GF-D8 (cell line): ENCODE measurements at regions not wholly inside any gene's neighbourhood (a gene's known extent, or its start where the extent isn't known, plus 50 kb on each side); places are given as distances from the start of the nearest gene placed in this dataset.
"Not testable (repeated sequence)": the region's sequence is repeated elsewhere in the genome, so short reads cannot be mapped to it uniquely, and the experiment has no call there.

Source experiments
- DNase-seq: peaks from one replicate; lab custom pipeline; 2025; lab: John Stamatoyannopoulos, UW

DNA sequence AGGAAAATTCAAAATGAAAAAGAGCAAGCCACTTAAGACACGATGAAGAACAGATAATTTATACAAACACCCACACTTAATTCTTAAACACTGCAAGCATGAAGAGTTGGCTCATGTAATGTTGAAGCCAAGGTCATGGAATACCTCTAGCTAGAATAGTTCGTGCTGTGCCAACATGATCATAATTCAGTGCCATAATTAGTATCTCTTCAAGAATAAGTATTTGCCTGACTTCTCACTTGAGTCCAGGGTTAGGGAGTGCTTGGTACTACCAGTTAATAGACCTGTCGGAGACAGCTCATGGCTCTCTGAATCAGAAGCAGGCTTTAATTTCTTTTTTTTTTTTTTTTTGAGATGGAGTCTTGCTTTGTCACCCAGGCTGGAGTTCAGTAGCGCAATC, 206.3 kb downstream of the UNC5CL start:
- no peak for DNase-seq

DNA sequence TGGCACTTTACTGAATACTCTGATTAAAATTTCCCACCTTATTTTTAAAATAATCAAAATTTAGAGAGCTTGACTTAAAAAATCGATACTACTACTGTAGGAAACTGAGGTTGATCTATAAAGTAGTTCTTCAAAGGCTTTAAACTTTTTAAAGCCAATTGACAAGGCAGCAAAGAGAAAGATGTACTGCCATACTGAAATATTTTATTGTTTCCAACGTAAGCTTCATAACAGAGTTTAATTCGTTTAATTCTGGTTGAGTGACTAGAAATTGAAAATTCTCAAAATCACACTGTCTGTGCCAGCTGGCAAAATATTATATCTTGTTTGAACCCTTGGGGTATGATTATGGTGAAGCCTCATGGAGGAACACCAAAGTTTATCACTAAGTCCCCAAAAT, 207.6 kb downstream of the UNC5CL start:
- DNase-seq: no peak

DNA sequence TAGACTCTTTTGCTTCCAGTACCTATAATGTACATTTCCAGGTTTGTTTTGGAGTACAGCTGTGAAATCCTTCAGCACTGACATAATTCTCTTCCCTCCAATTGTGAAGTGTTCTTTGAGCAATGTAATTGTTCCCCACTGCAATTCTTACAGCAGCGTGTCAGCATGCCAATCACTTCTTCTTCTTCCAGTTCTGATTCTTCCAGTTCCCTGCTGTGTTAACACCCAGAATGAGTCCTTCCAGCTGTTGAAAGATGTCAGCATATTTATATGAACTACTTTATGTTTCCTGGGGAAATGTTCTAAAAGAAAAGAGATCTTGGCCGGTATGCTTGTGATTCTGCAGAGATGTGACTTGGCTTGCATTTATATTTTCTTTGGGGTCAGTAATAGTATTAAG, 213.9 kb downstream of the UNC5CL start:
- DNase-seq: no peak

DNA sequence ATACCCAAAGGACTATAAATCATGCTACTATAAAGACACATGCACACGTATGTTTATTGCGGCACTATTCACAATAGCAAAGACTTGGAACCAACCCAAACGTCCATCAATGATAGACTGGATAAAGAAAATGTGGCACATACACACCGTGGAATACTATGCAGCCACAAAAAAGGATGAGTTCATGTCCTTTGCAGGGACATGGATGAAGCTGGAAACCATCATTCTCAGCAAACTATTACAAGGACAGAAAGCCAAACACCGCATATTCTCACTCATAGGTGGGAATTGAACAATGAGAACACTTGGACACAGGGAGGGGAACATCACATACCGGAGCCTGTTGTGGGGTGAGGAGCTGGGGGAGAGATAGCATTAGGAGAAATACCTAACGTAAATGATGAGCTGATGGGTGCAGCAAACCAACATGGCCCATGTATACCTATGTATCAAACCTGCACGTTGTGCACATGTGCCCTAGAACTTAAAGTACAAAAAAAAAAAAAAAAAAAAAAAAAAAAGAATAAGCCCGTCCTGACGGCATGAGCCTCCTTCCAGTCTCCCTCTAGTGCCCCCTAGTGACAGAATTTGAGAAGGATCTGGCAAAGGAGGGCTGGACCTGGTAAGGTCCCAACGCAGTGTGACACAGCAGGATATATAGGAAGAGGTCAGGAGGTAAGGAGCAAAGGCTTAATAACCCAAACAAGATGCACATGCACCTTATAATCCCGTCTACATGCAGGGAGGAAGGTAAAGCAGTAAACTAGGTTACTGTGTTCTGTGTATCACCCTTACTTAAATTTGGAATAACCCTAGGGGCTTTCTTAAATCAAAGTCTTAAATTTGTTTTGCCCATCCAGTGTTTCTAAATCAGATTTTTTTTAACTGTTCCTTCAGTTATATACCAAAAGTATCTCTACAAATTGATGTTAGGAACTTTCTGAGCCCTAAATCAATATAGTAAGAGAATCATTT, 214.8 kb downstream of the UNC5CL start:
- not testable (repeated sequence) for DNase-seq

DNA sequence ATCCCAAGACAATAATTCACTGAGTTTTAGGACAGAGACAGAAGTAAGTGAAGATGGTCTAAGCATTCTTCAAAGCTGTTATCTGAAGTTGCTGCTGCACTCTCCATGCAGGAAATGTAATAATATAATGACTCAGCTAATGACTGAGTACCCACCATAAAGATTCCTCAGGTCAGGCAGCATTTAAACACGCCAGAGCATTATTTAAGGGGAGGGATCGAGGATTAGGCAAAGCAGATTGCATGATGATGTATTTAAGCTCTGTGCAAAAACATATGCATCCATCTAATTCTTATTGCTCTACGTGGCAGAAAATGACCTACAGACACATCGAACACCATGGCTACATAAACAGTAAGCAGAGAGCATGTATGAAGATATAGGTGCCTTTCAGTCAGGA, 216.4 kb downstream of the UNC5CL start:
- no peak for DNase-seq

DNA sequence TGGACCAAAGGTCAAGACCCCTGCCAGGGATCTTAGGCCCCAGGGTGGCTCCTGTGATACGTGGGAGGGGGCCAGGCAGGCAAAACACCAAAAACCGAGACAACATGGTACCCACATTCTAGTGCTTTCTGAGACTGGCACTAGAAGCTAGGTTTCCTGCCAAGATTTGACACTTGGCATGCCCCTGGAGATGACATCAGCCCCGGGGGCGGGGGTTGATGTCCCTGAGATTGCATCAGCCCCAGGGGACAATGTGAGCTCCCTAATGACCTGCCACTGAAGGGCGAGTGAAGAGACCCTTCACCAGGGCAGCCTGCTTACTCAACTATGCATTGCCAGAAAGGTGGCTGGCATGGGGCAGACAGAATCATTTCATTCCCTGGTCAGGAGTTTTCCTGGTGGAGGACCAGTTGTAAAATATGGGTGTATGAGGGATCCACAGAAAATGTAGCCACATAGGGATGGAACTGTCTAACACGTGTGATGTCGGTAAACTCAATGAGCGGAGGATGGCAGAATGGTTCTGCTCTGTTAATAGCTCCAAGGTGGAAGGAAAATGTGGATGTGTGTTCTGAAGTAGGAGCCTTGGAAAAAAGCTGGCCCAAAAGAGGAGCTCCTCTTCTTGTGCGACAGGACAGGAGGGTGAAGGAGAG, 219.7 kb downstream of the UNC5CL start:
- no peak for DNase-seq

DNA sequence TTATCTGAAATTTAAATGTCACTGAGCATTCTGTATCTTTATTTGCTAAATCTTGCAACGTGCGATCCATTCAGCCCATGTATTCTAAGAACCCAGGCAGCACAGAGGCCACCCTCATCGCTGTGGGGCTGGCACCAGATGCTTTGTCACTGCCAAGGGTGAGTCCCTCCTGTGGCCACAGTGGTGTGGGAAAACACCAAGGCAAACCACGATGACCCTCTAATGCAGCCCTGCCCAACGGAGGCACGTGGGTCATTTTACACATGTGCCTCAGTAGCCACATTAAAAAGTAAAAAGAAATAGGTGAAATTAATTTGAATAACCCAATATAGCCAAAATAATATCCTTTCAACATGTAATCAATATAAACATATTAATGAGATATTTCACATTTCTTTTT, 221.7 kb downstream of the UNC5CL start:
- no peak for DNase-seq

DNA sequence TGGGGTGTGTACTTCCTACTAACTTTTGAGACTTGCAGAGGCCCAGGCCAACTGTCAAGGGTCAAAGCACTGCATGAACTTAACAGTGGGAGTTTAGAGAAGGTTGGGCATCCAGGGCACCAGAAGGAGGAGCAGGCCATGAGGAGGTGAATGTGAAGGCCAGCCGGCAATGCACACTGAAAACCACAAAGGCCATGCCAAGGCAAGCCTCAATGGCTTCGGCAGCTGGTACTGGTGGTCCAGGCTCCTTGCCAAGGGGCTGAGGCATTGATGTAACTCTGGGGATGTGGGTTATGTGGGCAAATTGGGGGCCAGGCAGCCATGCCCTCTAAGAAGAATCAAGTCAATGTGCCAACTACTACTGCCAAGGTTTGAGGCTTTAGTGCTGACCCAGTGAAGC, 222.4 kb downstream of the UNC5CL start:
- DNase-seq: no peak

DNA sequence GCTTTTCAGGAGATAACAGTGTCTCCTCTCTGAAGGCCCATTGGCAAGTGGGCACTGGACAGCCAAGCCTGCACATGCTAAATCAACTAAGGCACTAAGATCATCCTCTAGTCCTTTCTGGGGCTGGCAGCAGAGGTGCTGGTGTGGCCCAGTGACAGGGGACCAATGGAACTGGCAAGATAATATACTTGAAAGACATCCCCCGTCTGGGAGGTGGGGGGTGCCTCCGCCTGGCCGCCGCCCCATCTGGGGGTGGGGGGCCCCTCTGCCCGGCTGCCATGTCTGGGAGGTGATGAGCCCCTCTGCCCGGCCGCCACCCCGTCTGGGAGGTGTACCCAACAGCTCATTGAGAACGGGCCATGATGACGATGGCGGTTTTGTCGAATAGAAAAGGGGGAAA, 223.3 kb downstream of the UNC5CL start:
- no peak for DNase-seq

DNA sequence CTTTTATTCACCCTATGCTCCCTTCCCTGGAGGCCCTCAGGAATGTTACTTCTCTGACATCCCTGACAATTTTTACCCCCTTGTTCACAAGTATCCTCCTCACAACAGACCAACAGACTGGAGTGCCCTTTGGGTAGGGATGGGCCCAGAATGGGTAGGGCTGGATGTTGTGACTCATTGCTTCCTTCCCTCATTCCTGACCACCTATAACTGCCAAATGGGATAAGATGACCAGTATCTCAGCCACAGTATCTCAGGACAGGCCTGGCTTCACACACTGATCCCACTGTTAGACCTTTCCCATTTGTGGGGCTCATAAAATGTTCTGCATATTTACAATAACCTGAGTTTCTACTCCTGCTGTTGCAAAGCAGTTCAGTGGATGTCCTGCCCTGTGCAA, 223.0 kb upstream of the LRFN2 start:
- no peak for DNase-seq

DNA sequence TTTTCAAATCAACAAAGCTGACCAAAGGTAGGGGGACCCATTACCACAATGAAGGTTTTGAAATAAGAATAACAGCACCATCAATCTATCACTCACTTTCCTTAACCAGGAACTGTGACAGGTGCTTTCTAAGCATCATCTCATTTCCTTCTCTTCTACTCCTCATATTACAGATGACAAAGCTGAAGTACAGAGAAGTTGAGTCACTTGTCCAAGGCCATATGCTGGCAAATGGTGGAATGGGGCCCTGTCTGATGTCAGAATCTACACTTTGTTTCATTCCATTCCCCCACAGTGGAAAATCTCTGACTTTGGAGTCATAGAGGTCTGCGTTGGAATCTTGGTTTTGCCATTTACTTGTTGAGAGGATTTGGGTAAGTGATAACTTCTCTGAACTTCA, 222.5 kb upstream of the LRFN2 start:
- DNase-seq: no peak

DNA sequence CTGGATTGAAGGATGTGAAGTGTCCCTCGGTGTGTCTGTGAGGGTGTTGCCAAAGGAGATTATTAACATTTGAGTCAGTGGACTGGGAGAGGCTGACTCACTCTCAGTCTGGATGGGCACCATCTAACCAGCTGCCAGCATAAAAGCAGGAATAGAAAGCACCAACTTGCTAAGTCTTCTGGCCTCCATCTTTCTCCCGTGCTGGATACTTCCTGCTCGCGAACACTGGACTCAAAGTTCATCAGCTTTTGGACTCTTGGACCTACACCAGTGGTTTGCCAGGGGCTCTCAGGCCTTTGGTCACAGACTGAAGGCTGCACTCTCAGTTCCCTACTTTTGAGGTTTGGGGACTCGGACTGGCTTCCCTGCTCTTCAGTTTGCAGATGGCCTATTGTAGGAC, 220.3 kb upstream of the LRFN2 start:
- no peak for DNase-seq

DNA sequence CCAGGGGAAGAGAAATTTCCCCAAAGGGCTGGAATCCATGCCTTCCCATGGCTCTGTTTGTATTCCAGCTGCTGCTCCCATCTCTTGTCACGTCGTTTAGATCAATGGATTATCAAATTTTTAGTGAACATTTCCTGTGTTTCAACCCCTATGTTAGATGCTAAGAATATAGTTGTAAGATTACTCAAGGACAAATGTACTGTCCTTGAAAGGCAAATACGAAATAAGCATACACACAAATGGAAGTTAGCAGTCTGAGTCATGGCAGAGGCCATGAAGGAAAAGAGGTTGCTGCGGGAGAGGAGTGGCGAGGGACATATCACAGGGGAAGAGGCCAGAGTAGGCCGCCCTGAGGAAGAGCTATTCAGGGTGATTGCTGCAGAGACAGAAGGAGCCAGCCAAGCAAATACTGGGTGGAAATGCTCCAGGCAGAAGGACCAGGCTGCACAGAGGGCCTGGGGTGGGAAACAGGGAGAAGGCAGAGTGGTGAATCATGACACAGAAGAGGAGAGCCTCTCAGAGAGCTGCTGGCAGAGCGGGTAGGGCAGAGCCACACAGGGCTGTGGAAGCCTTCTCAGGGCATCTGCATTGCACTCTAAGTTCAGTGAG, 219.2 kb upstream of the LRFN2 start:
- no peak for DNase-seq

DNA sequence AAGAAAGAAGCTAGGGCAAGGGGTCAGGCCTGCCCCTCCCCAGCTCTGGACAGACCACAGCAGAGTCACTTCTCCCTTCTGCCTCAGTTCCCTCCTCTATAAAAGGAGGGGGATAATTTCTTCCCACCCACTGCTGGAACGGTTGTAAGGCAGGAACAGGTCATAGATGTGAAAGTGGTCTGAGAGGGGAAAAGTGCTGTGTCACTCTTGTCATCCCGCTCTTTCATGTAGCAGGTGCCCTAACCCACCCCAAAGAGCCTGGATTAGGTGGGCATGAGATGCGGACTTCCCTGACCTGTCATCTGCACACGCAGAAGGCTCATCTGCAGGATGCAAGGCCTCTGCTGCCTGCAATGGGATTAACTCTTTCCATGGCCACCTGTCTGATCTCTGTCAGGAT, 218.2 kb upstream of the LRFN2 start:
- no peak for DNase-seq

DNA sequence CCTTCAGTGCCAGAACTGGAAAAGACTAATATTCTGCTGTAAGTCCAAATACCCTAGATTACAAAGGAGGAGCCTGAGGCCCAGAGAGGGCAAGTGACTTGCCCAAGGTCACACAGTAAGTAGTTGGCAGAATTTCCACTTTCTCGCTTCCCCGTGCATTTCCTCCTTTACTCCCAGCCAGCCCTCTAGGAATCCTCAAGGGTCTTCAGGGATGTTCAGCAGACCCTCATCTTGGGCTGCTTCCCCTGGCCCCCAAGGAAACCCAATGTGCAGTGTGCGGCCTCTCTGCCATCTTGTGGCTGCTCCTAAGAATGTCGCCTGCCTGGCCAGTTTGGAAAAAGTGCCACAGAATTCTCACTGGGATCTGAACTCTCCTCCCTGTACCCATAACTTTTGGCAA, 217.7 kb upstream of the LRFN2 start:
- no peak for DNase-seq

DNA sequence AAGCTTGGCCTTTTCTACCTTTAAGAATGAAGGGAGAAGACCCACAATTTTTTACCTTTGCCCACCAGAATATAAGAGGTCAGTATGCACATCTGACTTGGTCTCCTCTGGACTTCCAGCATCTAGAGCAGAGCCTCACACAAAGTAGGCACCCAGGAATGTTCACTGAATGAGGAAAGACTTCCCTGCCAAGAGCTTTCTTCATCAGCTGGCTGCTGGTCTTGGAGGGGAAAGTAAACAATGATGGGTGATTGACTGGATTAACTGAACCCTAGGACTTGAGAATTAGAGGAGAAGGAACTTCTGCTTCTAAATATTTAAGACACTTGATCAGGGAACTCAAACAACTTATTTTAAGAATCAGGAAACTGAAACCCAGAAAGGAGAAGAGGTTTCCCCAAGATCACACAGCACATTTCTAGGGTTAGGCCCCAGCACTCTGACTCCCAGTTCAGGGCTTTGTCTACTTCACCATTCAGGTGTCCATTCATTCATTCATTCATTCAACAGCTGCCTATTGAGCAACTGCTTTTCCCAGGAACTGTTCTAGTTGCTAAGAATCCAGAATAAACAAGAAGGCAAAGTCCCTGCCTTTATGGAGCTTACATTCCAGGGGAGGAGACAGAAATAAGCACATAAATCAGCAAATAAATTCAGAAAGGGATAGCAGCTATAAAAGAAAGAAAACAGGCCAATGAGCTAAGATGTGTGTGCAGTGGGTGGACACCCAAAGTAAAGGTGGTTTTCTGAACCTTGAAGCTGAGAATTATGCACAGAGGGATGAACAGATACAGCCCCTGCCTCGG, 216.9 kb upstream of the LRFN2 start:
- no peak for DNase-seq

DNA sequence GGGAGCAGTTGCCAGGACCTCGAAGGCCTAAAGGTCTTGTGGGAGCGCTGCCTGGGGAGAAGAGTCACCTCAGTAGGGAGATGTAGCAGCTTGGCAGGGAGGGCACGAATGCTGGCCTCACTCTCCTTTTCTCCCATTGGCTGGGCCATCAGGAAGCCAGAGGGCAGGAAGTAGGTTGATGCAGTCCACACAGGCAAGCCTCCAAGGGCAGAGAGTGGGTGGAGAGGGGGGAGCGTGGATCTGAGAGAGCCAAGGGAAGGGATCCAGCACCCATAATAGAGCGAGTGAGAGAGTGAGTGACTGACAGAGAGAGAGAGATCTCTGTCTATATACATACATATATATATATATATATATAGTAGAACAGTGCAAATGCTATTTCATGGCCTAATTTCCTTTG, 215.3 kb upstream of the LRFN2 start:
- no peak for DNase-seq

DNA sequence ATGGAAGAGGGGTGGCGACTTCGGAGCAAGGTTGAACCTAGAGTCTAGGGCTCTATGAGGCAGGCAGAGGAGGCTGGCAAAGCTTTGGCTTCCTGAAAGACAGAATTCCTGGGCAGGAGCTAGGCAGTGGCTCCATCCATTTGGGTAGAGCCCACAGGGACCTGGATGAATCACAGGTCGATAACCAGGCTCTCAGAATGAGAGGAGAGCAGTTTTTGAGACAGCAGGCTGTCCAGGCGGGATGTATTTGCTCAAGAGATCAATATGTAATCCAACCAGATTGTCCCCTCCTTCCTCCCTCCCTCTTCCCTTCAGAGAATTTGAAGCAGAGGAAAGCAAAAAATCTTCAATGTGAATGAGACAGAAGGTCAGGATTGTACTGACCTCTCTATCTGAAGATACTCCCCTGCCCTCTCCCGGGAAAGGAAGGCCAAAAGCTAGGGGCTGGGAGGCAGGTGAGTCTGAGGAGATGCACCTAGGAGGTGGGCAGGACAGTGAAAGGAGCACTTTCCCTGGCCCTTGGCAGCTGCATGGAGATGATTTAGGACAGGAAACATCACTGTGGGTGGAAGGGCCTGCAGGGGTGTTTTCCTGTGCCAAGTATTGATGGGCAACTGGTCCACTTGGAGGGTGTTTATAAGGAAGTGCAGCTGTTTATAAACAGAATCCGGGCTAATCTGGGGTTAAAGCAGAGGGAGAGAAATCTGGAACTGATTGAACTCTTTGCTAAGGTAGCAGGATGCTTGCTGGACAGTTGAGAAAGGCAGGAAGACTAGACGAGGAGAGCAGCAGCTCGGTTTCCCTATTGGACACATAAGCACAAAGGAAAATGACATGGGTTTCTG, 212.4 kb upstream of the LRFN2 start:
- DNase-seq: no peak

DNA sequence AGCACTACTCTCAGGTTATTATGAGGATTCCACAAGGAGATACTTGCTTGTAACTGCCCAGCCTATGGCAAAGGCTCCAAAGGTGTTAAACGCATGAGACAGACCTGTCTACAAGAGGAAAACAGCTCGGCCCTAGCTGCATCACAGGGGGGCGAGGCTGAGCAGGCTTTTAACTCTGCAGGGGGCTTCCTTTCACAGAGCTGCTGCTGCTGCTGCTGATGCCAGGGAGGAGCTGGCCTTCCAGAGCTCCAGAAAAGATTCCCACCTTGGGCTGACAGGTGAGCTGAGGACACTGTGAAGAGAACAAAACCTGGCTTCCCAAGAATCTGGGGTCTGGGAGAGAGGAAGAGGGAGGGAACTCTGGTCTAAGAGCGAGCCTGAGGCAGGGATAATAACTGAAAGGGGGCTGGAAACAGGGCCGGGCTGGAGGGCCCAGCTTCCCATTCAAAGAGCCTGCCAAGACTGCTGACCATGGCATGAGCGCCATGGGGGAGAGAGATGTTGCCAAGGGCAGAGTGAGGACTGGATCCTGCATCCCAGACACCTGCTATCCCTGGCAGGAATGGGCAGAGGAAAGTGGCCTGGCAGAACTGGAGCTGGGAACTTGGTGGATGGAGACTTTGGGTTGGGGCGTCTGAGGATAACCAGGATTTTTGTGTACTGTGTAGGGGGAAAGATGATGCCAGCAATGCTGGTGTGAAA, 211.1 kb upstream of the LRFN2 start:
- no peak for DNase-seq
